22Rv1 (cell line): ENCODE measurements at regions not wholly inside any gene's neighbourhood (a gene's known extent, or its start where the extent isn't known, plus 50 kb on each side); places are given as distances from the start of the nearest gene placed in this dataset.

Experiments used
- CTCF ChIP-seq: fragments of 450-650 bp; IDR thresholded peaks from 2 replicates; pipeline ENCODE4 v1.5.1; 2017; ENCODE audit warnings: mild to moderate bottlenecking
- ZFX ChIP-seq: fragments of 450-650 bp; IDR thresholded peaks from 2 replicates; pipeline ENCODE4 v1.6.1; 2017; ENCODE audit warnings: antibody characterized with exemption, borderline replicate concordance

GRCh38 chr1:185473186-185473585 is 156.1 kb upstream of the IVNS1ABP start:
- no peak for TF ChIP-seq CTCF
- TF ChIP-seq ZFX: no peak
